HEK293 (cell line): ENCODE measurements at regions not wholly inside any gene's neighbourhood (a gene's known extent, or its start where the extent isn't known, plus 50 kb on each side); places are given as distances from the start of the nearest gene placed in this dataset.
A peak's percentile ranks its signal among the peaks of the same experiment; 100 is the strongest.

Experiments
- BCL11A ChIP-seq: fragments of 450-650 bp; formaldehyde crosslinking; IDR thresholded peaks from 2 replicates; pipeline ENCODE4 v1.5.1; 2016; ENCODE audit warnings: low read depth, missing biosample characterization, missing genetic modification characterization
- BCL11B ChIP-seq: fragments of 450-650 bp; formaldehyde crosslinking; IDR thresholded peaks from 2 replicates; pipeline ENCODE4 v1.5.1; 2016; ENCODE audit warnings: low read depth, missing biosample characterization, missing genetic modification characterization
- GFI1B ChIP-seq: fragments of 450-650 bp; formaldehyde crosslinking; IDR thresholded peaks from 2 replicates; pipeline ENCODE4 v1.5.1; 2016; ENCODE audit warnings: missing biosample characterization, missing genetic modification characterization
- KLF10 ChIP-seq: fragments of 450-650 bp; IDR thresholded peaks from 2 replicates; pipeline ENCODE4 v1.5.1; 2018; ENCODE audit warnings: missing biosample characterization, mild to moderate bottlenecking, missing genetic modification characterization
- KLF7 ChIP-seq: fragments of 450-650 bp; formaldehyde crosslinking; IDR thresholded peaks from 2 replicates; pipeline ENCODE4 v1.5.1; 2016; ENCODE audit warnings: missing biosample characterization, missing genetic modification characterization, borderline replicate concordance
- TRIM28 ChIP-seq: IDR thresholded peaks from 2 replicates; pipeline ENCODE4 v1.6.1; 2011; ENCODE audit warnings: low read length, control low read depth, borderline replicate concordance
- ZNF140 ChIP-seq: fragments of 450-650 bp; formaldehyde crosslinking; IDR thresholded peaks from 2 replicates; pipeline ENCODE4 v1.5.1; 2016; ENCODE audit warnings: missing biosample characterization, missing genetic modification characterization
- ZNF155 ChIP-seq: fragments of 450-650 bp; formaldehyde crosslinking; IDR thresholded peaks from 2 replicates; pipeline ENCODE4 v1.5.1; 2016; ENCODE audit warnings: missing biosample characterization, missing genetic modification characterization
- ZNF2 ChIP-seq: fragments of 450-650 bp; formaldehyde crosslinking; IDR thresholded peaks from 2 replicates; pipeline ENCODE4 v1.5.1; 2016; ENCODE audit warnings: missing biosample characterization, missing genetic modification characterization
- ZNF266 ChIP-seq: fragments of 450-650 bp; formaldehyde crosslinking; IDR thresholded peaks from 2 replicates; pipeline ENCODE4 v1.5.1; 2016; ENCODE audit warnings: missing biosample characterization, missing genetic modification characterization, low read depth
- ZNF274 ChIP-seq, 2 experiments: fragments of 200-500 bp in 1 of 2; fragments of 450-650 bp in 1 of 2; sonication (Bioruptor generic) in 1 of 2; formaldehyde crosslinking in 1 of 2; IDR thresholded peaks; 2 replicates each; pipeline versions ENCODE4 v1.5.1 to v1.6.1; 2014 to 2016; ENCODE audit warnings: borderline replicate concordance in 1 of 2, inconsistent platforms in 1 of 2, low read length in 1 of 2, missing biosample characterization in 1 of 2, missing genetic modification characterization in 1 of 2
- ZNF391 ChIP-seq: fragments of 450-650 bp; formaldehyde crosslinking; IDR thresholded peaks from 2 replicates; pipeline ENCODE4 v1.5.1; 2016; ENCODE audit warnings: low read depth, missing biosample characterization, missing genetic modification characterization, borderline replicate concordance
- ZNF530 ChIP-seq: fragments of 450-650 bp; formaldehyde crosslinking; IDR thresholded peaks from 2 replicates; pipeline ENCODE4 v1.5.1; 2016; ENCODE audit warnings: low read depth, missing biosample characterization, missing genetic modification characterization
- ZNF548 ChIP-seq: fragments of 450-650 bp; formaldehyde crosslinking; IDR thresholded peaks from 2 replicates; pipeline ENCODE4 v1.5.1; 2016; ENCODE audit warnings: missing biosample characterization, missing genetic modification characterization
- ZNF654 ChIP-seq: fragments of 450-650 bp; formaldehyde crosslinking; IDR thresholded peaks from 2 replicates; pipeline ENCODE4 v1.5.1; 2016; ENCODE audit warnings: low read depth, missing biosample characterization, missing genetic modification characterization
- ZNF777 ChIP-seq: fragments of 450-650 bp; formaldehyde crosslinking; IDR thresholded peaks from 2 replicates; pipeline ENCODE4 v1.5.1; 2017; ENCODE audit warnings: missing biosample characterization, missing genetic modification characterization, borderline replicate concordance
- ZNF791 ChIP-seq: fragments of 450-650 bp; formaldehyde crosslinking; IDR thresholded peaks from 2 replicates; pipeline ENCODE4 v1.5.1; 2016; ENCODE audit warnings: missing biosample characterization, missing genetic modification characterization
- ZSCAN30 ChIP-seq: fragments of 450-650 bp; IDR thresholded peaks from 2 replicates; pipeline ENCODE4 v1.5.1; 2018; ENCODE audit warnings: missing biosample characterization, mild to moderate bottlenecking, missing genetic modification characterization, moderate library complexity
- TF ChIP-seq, protein P1 (sequence below): fragments of 450-650 bp; formaldehyde crosslinking; IDR thresholded peaks from 2 replicates; pipeline ENCODE4 v1.5.1; 2016; ENCODE audit warnings: missing biosample characterization, missing genetic modification characterization
- TF ChIP-seq, protein P2 (sequence below): fragments of 450-650 bp; formaldehyde crosslinking; IDR thresholded peaks from 2 replicates; pipeline ENCODE4 v1.5.1; 2016; ENCODE audit warnings: missing biosample characterization, missing genetic modification characterization
- TF ChIP-seq, protein P3 (sequence below): fragments of 450-650 bp; formaldehyde crosslinking; IDR thresholded peaks from 2 replicates; pipeline ENCODE4 v1.5.1; 2016; ENCODE audit warnings: missing biosample characterization, missing genetic modification characterization
- TF ChIP-seq, protein P4 (sequence below): fragments of 450-650 bp; formaldehyde crosslinking; IDR thresholded peaks from 2 replicates; pipeline ENCODE4 v1.5.1; 2016; ENCODE audit warnings: missing biosample characterization, missing genetic modification characterization
- TF ChIP-seq, protein P5 (sequence below): fragments of 450-650 bp; formaldehyde crosslinking; IDR thresholded peaks from 2 replicates; pipeline ENCODE4 v1.5.1; 2016; ENCODE audit warnings: missing biosample characterization, missing genetic modification characterization
- TF ChIP-seq, protein P6 (sequence below): fragments of 450-650 bp; formaldehyde crosslinking; IDR thresholded peaks from 2 replicates; pipeline ENCODE4 v1.5.1; 2017; ENCODE audit warnings: missing biosample characterization, missing genetic modification characterization

DNA sequence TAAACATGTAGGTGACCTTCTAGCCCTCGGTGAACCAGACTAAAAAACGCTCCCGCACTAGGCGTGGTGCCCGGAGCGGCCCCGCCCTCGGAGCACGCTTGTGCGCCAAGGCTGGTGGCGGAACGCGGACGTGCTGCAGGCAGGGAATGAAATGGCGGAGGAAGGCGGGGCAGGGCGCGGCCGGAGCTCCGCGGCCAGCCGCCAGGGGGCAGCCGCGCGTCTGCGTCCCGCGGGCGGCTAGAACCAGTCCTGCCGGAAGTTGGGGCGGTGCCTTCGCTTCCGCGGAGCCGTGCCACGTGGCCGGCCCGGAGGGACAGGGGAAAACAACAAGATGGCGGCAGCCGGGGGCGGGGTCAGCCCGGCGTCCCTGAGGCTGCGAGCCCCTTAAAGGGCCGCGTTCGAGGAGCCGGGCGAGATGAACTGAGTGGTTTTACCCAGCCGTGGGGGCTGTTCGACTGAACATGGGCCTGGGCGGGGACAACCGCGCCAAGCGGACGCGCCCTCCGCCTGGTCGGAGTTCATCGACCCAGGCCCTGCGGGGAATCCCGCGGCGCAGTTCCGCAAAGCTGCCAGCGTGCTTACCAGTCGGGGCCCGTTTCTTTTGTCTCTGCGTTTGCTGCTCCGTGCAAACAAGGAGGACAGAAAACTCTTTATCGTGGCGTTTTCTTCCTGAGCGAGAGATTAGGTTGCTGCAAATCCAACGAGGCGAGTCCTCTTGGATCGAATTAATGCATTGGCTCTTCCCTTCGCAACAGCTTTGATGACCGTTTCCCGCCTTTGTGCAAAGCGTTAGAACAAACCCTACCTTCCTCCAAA is 90.9 kb upstream of the CHD2 start (continued):
- TF ChIP-seq, protein P1, sequence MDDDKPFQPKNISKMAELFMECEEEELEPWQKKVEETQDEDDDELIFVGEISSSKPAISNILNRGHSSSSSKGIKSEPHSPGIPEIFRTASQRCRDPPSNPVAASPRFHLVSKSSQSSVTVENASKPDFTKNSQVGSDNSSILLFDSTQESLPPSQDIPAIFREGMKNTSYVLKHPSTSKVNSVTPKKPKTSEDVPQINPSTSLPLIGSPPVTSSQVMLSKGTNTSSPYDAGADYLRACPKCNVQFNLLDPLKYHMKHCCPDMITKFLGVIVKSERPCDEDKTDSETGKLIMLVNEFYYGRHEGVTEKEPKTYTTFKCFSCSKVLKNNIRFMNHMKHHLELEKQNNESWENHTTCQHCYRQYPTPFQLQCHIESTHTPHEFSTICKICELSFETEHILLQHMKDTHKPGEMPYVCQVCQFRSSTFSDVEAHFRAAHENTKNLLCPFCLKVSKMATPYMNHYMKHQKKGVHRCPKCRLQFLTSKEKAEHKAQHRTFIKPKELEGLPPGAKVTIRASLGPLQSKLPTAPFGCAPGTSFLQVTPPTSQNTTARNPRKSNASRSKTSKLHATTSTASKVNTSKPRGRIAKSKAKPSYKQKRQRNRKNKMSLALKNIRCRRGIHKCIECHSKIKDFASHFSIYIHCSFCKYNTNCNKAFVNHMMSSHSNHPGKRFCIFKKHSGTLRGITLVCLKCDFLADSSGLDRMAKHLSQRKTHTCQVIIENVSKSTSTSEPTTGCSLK (tag by site-specific recombination): no peak
- TF ChIP-seq, protein P2, sequence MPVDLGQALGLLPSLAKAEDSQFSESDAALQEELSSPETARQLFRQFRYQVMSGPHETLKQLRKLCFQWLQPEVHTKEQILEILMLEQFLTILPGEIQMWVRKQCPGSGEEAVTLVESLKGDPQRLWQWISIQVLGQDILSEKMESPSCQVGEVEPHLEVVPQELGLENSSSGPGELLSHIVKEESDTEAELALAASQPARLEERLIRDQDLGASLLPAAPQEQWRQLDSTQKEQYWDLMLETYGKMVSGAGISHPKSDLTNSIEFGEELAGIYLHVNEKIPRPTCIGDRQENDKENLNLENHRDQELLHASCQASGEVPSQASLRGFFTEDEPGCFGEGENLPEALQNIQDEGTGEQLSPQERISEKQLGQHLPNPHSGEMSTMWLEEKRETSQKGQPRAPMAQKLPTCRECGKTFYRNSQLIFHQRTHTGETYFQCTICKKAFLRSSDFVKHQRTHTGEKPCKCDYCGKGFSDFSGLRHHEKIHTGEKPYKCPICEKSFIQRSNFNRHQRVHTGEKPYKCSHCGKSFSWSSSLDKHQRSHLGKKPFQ (tag by site-specific recombination): no peak; the same call in 1 of the 2 replicates
- TF ChIP-seq, protein P3, sequence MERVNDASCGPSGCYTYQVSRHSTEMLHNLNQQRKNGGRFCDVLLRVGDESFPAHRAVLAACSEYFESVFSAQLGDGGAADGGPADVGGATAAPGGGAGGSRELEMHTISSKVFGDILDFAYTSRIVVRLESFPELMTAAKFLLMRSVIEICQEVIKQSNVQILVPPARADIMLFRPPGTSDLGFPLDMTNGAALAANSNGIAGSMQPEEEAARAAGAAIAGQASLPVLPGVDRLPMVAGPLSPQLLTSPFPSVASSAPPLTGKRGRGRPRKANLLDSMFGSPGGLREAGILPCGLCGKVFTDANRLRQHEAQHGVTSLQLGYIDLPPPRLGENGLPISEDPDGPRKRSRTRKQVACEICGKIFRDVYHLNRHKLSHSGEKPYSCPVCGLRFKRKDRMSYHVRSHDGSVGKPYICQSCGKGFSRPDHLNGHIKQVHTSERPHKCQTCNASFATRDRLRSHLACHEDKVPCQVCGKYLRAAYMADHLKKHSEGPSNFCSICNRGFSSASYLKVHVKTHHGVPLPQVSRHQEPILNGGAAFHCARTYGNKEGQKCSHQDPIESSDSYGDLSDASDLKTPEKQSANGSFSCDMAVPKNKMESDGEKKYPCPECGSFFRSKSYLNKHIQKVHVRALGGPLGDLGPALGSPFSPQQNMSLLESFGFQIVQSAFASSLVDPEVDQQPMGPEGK (tag by site-specific recombination): peak; percentile 97
- peak; percentile 91; the same call in 1 of the 2 replicates for TF ChIP-seq ZSCAN30
- TF ChIP-seq, protein P4, sequence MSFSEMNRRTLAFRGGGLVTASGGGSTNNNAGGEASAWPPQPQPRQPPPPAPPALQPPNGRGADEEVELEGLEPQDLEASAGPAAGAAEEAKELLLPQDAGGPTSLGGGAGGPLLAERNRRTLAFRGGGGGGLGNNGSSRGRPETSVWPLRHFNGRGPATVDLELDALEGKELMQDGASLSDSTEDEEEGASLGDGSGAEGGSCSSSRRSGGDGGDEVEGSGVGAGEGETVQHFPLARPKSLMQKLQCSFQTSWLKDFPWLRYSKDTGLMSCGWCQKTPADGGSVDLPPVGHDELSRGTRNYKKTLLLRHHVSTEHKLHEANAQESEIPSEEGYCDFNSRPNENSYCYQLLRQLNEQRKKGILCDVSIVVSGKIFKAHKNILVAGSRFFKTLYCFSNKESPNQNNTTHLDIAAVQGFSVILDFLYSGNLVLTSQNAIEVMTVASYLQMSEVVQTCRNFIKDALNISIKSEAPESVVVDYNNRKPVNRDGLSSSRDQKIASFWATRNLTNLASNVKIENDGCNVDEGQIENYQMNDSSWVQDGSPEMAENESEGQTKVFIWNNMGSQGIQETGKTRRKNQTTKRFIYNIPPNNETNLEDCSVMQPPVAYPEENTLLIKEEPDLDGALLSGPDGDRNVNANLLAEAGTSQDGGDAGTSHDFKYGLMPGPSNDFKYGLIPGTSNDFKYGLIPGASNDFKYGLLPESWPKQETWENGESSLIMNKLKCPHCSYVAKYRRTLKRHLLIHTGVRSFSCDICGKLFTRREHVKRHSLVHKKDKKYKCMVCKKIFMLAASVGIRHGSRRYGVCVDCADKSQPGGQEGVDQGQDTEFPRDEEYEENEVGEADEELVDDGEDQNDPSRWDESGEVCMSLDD: 0 out of 2 replicates have a peak, but pooled peaks have one; percentile 24
- TF ChIP-seq, protein P5, sequence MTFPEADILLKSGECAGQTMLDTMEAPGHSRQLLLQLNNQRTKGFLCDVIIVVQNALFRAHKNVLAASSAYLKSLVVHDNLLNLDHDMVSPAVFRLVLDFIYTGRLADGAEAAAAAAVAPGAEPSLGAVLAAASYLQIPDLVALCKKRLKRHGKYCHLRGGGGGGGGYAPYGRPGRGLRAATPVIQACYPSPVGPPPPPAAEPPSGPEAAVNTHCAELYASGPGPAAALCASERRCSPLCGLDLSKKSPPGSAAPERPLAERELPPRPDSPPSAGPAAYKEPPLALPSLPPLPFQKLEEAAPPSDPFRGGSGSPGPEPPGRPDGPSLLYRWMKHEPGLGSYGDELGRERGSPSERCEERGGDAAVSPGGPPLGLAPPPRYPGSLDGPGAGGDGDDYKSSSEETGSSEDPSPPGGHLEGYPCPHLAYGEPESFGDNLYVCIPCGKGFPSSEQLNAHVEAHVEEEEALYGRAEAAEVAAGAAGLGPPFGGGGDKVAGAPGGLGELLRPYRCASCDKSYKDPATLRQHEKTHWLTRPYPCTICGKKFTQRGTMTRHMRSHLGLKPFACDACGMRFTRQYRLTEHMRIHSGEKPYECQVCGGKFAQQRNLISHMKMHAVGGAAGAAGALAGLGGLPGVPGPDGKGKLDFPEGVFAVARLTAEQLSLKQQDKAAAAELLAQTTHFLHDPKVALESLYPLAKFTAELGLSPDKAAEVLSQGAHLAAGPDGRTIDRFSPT (tag by site-specific recombination): peak; percentile 68; the same call in 1 of the 2 replicates
- no peak for TF ChIP-seq BCL11A (tag by site-specific recombination)
- no peak; the same call in 1 of the 2 replicates for TF ChIP-seq ZNF391 (tag by site-specific recombination)
- no peak for TF ChIP-seq ZNF791 (tag by site-specific recombination)
- TF ChIP-seq BCL11B (tag by site-specific recombination): peak; percentile 71; the same call in 1 of the 2 replicates
- no peak for TF ChIP-seq ZNF530
- TF ChIP-seq TRIM28: peak; percentile 41; the same call in 1 of the 2 replicates
- TF ChIP-seq ZNF548 (tag by site-specific recombination): no peak
- TF ChIP-seq GFI1B: no peak
- no peak for TF ChIP-seq ZNF155 (tag by site-specific recombination)
- TF ChIP-seq KLF10 (tag by site-specific recombination): peak; percentile 96
- TF ChIP-seq ZNF274 (IDR thresholded peaks at IDR 0.05; ENCODE audit: low read length): no peak
- TF ChIP-seq ZNF274 (tag by site-specific recombination; IDR thresholded peaks at IDR 0.05; ENCODE audit: borderline replicate concordance): no peak
- TF ChIP-seq, protein P6, sequence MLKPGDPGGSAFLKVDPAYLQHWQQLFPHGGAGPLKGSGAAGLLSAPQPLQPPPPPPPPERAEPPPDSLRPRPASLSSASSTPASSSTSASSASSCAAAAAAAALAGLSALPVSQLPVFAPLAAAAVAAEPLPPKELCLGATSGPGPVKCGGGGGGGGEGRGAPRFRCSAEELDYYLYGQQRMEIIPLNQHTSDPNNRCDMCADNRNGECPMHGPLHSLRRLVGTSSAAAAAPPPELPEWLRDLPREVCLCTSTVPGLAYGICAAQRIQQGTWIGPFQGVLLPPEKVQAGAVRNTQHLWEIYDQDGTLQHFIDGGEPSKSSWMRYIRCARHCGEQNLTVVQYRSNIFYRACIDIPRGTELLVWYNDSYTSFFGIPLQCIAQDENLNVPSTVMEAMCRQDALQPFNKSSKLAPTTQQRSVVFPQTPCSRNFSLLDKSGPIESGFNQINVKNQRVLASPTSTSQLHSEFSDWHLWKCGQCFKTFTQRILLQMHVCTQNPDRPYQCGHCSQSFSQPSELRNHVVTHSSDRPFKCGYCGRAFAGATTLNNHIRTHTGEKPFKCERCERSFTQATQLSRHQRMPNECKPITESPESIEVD: no peak; the same call in 1 of the 2 replicates
- TF ChIP-seq ZNF654 (tag by site-specific recombination): no peak
- TF ChIP-seq KLF7 (tag by site-specific recombination): peak; percentile 74; the same call in 1 of the 2 replicates
- no peak for TF ChIP-seq ZNF777 (tag by site-specific recombination)
- no peak for TF ChIP-seq ZNF140 (tag by site-specific recombination)
- TF ChIP-seq ZNF2 (tag by site-specific recombination): peak; percentile 69; the same call in 1 of the 2 replicates
- TF ChIP-seq ZNF266: no peak
